ENCODE measurements at regions not wholly inside any gene's neighbourhood (a gene's known extent, or its start where the extent isn't known, plus 50 kb on each side); places are given as distances from the start of the nearest gene placed in this dataset.

- DNase-seq (ENCODE audit: low read depth) = no peak
- TF ChIP-seq CTCF (IDR thresholded peaks at IDR 0.05; ENCODE audit: insufficient read depth, low read depth, low read length, missing control alignments) = no peak
- no peak overlapping the region for H3K4me3 ChIP-seq (ENCODE audit: low read depth, low read length)
These were observed 550.5 kb upstream of the AGTR1 start for GRCh38 chr3:148146947-148147826.

- no peak for DNase-seq (ENCODE audit: low read depth)
- no peak for TF ChIP-seq CTCF (IDR thresholded peaks at IDR 0.05; ENCODE audit: insufficient read depth, low read depth, low read length, missing control alignments)
- no peak overlapping the region for H3K4me3 ChIP-seq (ENCODE audit: low read depth, low read length)
These were observed 549.8 kb upstream of the AGTR1 start for GRCh38 chr3:148147903-148148302.

GRCh38 chr3:148149556-148149955 lies 548.1 kb upstream of the AGTR1 start:
- H3K4me3 ChIP-seq (ENCODE audit: low read depth, low read length) = no peak overlapping the region
- DNase-seq (ENCODE audit: low read depth) = no peak
- no peak for TF ChIP-seq CTCF (IDR thresholded peaks at IDR 0.05; ENCODE audit: insufficient read depth, low read depth, low read length, missing control alignments)

GRCh38 chr3:148150141-148150540 lies 547.6 kb upstream of the AGTR1 start:
- TF ChIP-seq CTCF (IDR thresholded peaks at IDR 0.05; ENCODE audit: insufficient read depth, low read depth, low read length, missing control alignments) = no peak
- no peak overlapping the region for H3K4me3 ChIP-seq (ENCODE audit: low read depth, low read length)
- no peak for DNase-seq (ENCODE audit: low read depth)

- DNase-seq (ENCODE audit: low read depth) = no peak
- no peak for TF ChIP-seq CTCF (IDR thresholded peaks at IDR 0.05; ENCODE audit: insufficient read depth, low read depth, low read length, missing control alignments)
- H3K4me3 ChIP-seq (ENCODE audit: low read depth, low read length) = no peak overlapping the region
These were observed 539.5 kb upstream of the AGTR1 start for GRCh38 chr3:148158210-148158609.

GRCh38 chr3:148162132-148162531 lies 535.6 kb upstream of the AGTR1 start:
- no peak overlapping the region for H3K4me3 ChIP-seq (ENCODE audit: low read depth, low read length)
- no peak for DNase-seq (ENCODE audit: low read depth)
- TF ChIP-seq CTCF (IDR thresholded peaks at IDR 0.05; ENCODE audit: insufficient read depth, low read depth, low read length, missing control alignments) = no peak

GRCh38 chr3:148168347-148168746 lies 529.4 kb upstream of the AGTR1 start:
- no peak for DNase-seq (ENCODE audit: low read depth)
- H3K4me3 ChIP-seq (ENCODE audit: low read depth, low read length) = no peak overlapping the region
- no peak for TF ChIP-seq CTCF (IDR thresholded peaks at IDR 0.05; ENCODE audit: insufficient read depth, low read depth, low read length, missing control alignments)

Data from GM12865 (cell line).